ENCODE measurements at regions not wholly inside any gene's neighbourhood (a gene's known extent, or its start where the extent isn't known, plus 50 kb on each side); places are given as distances from the start of the nearest gene placed in this dataset.

- TF ChIP-seq, protein P1, sequence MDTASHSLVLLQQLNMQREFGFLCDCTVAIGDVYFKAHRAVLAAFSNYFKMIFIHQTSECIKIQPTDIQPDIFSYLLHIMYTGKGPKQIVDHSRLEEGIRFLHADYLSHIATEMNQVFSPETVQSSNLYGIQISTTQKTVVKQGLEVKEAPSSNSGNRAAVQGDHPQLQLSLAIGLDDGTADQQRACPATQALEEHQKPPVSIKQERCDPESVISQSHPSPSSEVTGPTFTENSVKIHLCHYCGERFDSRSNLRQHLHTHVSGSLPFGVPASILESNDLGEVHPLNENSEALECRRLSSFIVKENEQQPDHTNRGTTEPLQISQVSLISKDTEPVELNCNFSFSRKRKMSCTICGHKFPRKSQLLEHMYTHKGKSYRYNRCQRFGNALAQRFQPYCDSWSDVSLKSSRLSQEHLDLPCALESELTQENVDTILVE (CRISPR knock-in tag; IDR thresholded peaks at IDR 0.05), result no peak
- TF ChIP-seq, protein P2, sequence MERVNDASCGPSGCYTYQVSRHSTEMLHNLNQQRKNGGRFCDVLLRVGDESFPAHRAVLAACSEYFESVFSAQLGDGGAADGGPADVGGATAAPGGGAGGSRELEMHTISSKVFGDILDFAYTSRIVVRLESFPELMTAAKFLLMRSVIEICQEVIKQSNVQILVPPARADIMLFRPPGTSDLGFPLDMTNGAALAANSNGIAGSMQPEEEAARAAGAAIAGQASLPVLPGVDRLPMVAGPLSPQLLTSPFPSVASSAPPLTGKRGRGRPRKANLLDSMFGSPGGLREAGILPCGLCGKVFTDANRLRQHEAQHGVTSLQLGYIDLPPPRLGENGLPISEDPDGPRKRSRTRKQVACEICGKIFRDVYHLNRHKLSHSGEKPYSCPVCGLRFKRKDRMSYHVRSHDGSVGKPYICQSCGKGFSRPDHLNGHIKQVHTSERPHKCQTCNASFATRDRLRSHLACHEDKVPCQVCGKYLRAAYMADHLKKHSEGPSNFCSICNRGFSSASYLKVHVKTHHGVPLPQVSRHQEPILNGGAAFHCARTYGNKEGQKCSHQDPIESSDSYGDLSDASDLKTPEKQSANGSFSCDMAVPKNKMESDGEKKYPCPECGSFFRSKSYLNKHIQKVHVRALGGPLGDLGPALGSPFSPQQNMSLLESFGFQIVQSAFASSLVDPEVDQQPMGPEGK (CRISPR knock-in tag; IDR thresholded peaks at IDR 0.05), result no peak
- TF ChIP-seq ZNF746 (CRISPR knock-in tag; IDR thresholded peaks at IDR 0.05) (no peak), PCBP2 (optimal IDR thresholded peaks at IDR 0.05; ENCODE audit: low read depth, low read length, poor library complexity, severe bottlenecking) (no peak), TEAD2 (CRISPR knock-in tag; IDR thresholded peaks at IDR 0.05) (no peak), MAF1 (CRISPR knock-in tag; IDR thresholded peaks at IDR 0.05; ENCODE audit: borderline replicate concordance) (no peak), DZIP1 (CRISPR knock-in tag; IDR thresholded peaks at IDR 0.05) (no peak), HDAC1 (CRISPR knock-in tag; IDR thresholded peaks at IDR 0.05) (no peak), KLF16 (CRISPR knock-in tag; IDR thresholded peaks at IDR 0.05) (no peak), ZNF792 (CRISPR knock-in tag; IDR thresholded peaks at IDR 0.05) (no peak), ZSCAN25 (CRISPR knock-in tag; IDR thresholded peaks at IDR 0.05) (no peak), ZNF574 (CRISPR knock-in tag; IDR thresholded peaks at IDR 0.05) (no peak)
Measured at GRCh38 chr3:31284776-31285175, 247.9 kb upstream of the STT3B start (continued).

Data from HepG2 (cell line).